Muscle of back (tissue), 3 donors: ENCODE measurements at regions not wholly inside any gene's neighbourhood (a gene's known extent, or its start where the extent isn't known, plus 50 kb on each side); places are given as distances from the start of the nearest gene placed in this dataset.
A peak's percentile ranks its signal among the peaks of the same experiment; 100 is the strongest.

Experiments used
- DNase-seq, 3 donors: peaks; one replicate each; pipeline versions ENCODE4 v3.0.0 to v3.0.0-alpha.2; 2013

DNA sequence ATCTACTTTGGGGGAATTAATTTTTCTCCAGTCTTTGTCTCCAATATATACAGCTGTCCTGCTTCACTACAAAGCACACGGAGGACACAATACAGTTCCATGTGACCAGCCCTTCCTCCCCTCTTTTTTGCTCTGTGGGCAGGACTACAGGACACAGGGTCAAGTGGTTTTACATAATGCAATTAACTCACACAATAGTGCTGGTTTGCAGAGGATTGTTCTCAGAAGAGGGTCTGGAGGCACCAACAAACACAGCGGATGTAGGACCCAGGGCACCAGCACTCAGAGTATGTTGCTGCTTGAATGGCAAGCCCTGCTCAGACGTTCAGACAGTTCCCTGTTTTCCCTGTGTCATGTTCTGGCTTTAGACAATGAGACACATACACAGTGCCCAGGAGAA is 52.0 kb upstream of the NPTX2 start:
- DNase-seq, result no peak

DNA sequence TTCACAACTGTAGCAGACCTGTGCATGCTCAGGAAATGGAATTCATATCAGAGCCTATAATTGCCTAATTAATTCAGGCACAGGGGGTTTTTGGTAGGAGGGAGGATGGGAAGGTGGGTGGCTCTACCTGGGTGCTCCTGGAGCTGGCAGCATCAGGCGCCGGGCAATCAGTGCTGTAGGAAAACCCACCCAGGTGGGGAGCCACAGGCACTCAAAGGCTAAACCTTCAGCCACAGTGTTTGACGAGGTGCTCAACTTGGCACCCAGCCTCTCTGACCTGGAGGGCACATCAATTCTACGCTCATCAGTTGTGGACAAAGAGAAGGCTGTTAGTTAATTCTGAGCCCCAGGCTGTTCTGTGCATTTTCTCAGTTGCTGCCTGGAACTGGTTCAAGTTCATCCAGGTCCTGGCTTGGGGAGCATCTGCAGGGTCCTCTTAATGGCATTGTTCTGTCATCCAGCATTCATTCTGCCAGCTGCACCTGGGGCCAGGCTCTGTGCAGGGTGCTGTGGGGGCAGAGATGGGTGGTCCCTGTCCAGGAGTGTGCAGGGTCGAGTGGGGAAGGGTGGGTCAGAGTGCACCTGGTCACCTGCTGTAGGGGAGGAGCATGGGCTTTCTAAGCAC is 54.1 kb upstream of the NPTX2 start:
- no peak for DNase-seq

DNA sequence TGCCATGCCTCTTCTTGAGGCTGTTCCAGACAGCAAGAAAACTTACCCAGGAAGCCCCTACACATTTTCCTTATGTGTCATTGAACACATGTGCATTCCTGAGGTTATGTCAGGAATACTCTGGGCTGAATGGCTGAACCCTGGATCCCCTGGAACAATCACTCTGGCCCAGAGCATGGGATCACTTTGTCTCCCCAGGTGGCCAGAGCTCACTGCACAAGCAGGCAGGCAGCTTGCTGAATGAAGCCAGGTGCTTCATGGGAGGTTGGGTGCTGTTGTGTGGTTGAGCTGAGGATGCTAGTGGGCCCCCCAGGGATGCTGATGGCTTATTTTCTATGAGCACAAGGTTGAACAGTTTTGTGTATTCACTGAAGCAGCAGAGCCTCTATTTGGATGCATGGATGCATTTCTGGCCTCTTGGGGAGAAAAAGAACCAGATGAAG is 54.7 kb upstream of the NPTX2 start:
- no peak for DNase-seq

DNA sequence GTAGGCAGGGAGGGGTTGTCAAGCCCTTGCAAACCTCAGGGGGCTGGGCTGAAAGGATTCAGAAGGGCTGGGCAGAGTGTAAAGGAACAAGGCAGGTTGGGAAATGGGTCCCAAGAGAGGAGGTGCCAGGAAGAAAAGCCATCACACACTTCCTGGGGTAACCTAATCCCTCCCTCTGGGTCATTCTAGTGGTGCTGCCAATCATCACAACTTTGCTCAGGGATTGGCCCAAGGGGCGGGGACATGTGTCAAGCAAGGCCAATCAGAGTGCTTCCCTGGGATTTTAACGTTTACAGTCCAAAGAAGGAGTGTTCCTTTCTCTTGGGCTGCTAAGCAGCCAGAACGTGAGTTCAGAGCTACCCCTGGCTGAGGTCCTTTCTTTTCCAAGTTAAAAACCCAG is 57.1 kb upstream of the NPTX2 start:
- DNase-seq, result no peak

DNA sequence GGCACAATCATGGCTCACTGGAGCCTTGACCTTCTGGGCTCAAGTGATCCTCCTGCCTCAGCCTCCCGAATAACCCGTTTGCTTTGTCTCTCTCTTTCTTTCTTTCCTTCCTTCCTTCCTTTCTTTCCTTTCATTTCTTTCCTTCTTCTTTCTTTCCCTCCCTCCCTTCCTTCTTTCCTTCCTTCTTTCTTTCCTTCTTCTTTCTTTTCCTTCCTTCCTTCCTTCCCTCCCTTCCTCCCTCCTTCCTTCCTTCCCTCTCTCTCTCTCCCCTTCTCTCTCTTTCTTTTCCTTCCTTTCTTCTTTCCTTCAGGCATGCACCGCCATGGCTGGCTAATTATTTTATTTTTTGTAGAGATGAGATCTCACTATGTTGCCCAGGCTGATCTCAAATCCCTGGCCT is 57.9 kb upstream of the NPTX2 start:
- DNase-seq, result no peak

DNA sequence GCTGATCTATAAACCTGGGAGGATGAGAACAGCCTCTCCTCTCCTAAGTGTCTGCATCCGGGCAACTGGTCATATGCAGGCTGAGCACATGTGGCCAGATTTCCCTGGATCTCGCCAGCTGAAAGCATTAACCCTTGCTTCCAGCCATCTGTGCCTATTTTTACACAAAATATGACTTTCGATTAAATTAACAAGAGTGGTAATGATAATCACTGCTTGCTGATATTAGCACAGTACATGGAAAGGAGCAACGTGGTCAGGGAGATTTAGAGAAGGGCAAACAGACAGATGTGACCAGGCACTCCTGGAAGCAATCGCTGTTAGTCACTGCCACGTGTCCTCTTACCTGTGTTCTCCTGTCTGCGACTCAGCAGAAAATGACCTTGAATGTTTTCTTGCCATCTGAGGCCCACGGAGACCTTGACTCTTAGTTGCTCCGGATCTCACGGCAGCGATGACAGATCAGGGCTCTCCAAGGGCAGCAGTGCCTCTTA is 59.5 kb upstream of the NPTX2 start:
- no peak for DNase-seq

DNA sequence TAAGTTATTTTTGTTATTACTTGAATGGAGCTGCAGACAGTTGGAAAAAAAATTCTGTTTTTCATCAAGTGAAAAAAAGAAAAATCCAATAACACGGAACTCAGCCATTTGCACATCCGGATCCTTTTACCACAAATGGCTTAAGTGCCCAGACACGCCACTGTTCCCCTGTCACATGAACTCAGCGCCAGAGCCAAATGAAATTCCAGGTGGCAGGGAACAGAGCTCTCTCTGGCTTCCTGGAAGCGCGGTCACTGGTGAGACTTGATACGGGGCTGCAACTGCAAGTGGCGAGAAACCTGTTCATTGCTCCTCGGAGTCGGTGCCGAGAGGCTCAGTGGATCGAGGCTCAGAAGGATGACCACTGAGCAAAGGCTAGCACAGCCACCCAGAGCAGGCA is 60.8 kb upstream of the NPTX2 start:
- DNase-seq, result no peak

DNA sequence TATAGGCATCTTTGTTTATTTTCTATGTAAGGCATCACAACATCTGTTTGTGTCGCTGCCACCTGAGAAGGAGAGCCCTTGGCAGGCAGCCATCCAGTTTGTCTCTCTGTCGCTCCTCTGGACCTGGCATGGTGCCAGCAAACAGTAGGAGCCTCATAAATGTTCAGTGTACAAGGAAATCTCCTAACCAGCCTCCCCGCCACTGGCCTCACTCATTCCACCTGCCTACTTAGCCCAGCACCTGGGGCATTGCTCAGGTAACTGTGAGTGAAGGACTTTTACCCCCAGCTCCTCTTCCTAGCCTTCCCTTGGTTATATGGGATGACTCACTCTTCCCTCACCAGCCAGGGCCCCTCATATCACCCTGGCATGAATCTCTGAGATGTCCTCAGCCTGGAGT is 61.7 kb upstream of the NPTX2 start:
- no peak for DNase-seq

DNA sequence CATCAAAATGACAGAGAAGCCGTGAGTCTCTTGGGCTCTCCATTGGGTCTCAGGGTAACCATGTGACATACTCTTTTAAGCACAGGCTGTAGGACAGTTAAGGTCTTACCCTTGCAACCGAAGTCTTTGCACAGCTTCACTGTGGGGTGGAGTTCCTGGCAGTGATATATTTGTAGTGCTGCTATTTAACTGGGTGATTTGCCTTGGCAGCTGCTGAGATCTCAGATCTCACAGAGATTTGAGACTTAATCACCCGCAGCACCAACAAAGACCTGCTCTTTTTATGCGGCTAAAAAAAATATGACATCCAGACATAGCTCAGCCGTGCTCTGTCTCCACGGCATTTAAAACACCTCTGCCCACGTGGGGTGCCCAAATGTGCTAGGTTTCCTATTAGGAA is 63.4 kb upstream of the NPTX2 start:
- no peak for DNase-seq

DNA sequence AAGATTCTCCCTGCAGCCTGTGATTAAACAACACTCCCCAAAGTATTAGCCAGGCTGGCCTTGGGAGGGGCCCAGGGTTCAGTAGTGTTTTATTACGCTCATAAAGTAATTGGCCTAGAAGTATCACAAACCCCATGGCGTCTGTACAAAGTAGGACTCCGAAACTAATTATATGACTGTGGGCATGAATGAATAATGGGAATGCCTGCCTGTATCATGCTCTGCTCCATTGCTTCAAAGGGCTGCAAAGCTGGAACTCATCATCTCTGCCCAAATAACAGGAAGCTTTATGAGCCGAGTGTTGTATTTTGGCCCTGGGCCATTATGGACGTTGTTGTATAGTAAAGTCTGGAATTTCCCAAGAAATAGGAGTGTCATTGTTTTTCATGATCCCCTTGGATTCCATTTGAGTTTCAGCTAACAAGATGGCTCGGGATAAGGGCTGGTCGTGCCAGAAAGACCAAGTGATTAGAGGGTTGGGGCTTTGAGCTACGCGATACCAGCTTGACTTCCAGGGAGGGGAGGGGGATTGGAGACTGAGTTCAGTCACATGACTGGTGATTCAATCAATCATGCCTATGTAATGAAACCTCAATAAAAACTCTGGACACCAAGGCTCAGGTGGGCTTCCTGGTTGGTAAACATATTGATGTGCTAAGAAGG is 65.3 kb upstream of the NPTX2 start:
- no peak for DNase-seq

DNA sequence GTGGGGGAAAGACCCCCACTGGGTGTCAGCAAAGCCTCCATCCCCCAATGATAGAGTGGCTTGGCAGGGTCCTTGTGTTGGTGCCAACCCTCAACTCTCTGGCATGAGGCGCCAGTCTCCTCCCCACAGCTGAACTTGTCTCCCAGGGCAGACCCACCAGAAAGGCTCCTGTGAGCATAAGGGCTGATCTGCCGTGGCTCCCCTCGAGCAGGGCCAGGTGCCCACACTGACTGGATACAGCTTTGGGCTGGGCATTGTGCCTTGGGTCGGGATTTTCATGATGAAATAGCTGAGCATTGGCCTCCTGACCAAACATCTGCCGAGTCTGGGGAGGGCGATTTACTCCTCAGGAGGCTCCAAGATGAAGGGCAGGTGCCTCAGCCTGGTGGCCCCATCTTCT is 68.1 kb upstream of the NPTX2 start:
- peak in 1 of 3 donors; percentile 22 for DNase-seq

DNA sequence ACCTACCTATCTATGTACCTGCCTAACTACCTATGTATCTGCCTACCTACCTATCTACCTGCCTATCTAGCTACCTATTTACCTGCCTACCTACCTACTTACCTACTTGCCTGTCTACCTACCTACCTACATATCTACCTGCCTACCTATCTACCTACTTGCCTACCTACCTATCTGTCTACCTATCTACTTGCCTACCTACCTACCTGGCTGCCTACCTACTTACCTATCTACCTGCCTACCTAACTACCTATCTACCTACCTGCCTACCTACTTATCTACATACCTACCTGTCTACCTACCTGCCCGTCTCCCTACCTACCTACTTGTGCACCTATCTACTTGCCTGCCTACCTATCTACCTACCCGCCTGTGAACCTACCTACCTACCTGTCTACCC is 68.7 kb upstream of the NPTX2 start:
- no peak for DNase-seq

DNA sequence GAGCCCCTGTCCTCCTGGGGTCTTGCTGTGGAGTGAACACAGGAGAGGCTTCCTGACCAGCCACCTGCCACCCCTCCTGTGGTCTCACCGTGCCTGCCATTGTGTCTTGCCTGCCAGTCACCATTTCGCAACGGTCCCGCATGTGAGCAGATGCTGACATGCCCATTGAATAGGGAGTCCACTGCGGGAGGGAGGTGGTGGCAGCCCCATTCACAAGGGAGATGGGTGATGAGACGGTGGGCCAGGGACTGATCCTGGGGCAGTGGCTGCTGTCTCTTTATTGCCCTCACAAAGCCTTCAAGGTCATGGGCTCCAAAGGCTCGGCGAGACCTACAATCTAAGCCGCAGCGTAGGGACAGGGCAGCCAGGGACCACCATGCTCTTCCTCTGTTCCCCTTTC is 76.0 kb upstream of the NPTX2 start:
- no peak for DNase-seq

DNA sequence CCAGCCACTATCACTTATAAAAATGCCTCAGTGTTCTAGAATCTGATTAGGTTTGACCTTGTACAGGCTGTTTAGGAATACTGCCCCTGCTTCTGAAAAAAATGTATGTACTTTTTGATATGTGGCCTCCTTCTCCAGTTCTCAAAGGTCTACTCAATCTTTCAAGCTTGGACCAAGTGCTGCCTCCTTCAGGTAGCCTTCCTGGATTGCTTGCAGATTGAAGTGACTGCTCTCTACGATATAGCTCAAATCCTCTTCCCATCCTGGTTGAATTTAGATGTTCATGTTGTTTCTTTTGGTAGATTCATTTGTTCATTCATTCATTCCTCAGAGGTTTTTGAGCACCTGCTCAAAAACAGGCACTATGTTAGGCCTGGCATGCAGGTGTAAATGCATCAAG is 77.2 kb upstream of the NPTX2 start:
- no peak for DNase-seq

DNA sequence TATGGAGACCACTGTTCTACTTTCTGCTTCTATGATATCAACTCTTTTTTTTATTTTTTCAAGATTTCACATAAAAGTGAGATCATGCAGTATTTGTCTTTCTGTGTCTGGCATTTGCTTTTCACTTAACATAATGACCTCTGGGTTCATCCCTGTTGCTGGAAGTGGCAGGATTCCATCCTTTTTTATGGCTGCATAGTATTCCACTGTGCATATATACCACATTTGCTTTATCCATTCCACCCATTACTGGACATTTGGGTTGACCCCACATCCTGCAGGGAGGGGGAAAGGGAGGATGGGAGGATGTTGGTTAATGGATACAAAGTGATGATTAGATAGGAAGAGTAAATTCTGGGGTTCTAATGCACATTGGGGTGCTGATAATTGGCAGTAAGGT is 80.3 kb upstream of the NPTX2 start:
- DNase-seq, result no peak

DNA sequence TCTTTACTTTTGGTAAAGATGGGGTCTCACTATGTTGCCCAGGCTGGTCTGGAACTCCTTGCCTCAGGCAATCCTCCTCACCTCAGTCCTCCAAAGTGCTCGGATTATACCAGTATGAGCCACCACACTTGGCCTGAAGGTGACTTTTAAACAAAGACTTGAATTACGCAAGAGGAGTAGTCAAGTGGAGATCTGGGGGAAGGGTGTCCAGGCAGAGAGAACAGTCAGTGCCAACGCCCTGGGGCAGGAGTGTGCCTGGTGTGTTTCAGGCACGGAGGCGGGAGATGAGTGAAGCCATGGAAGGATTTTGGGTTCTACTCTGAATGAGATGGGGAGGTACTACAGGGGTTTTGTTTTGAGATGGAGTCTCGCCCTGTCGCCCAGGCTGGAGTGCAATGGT is 82.6 kb upstream of the NPTX2 start:
- no peak for DNase-seq

DNA sequence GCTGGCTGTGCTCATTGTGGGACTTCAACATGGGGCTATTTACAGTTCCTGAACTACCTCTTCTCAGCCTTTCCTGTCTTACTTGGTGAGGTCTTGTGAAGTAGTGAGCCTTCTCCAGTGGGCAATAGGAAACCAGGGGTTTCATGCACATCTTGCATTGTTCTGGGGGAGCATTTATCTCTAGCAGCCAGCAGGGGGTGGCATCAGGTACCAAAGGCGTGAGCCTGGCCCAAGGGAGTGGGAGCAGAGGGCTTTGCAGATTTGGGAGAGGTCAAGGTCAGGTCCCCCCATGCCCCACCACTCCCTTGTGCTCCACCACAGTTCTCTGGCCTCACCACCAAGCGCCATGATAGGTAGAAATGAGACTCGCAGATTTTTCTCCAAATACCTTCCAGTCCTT is 85.4 kb upstream of the NPTX2 start:
- DNase-seq, result no peak

DNA sequence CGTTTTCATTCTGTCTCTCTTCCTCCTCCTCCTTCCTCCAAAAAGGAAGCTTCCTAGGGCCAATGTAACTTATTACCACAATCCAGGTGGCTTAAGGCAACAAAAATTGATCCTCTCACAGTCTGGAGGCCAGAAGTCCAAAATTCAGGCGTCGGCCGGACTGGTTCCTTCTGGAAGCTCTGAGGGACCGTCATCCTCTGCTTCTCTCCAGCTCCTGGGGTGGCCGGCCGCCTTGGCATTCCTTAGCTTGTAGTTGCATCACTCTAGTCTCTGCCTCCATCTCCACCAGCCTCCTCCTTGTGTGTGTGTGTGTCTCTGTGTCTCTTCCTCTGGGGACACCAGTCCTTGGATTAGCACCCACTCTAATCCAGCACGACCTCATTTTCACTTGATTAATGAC is 89.0 kb upstream of the NPTX2 start:
- no peak for DNase-seq

DNA sequence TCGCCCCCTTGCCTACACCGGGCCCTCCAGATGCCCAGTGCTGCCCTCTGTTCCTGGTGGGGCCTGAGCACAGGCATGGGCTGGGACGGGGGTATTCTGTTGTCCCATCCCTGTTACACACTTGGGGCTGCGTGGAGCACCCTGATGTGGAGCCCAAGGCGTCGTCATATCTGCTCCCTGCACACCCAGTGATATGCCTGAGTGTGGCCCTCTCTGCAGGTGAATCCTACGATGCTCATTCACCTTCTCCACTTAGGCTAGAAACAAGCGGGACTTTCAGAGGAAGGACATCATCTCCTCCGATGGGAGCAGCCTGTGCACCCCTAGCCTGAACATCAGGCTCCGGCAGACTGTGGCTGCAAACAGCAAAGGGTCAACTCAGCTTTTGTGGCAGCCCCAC is 91.0 kb upstream of the NPTX2 start:
- no peak for DNase-seq

DNA sequence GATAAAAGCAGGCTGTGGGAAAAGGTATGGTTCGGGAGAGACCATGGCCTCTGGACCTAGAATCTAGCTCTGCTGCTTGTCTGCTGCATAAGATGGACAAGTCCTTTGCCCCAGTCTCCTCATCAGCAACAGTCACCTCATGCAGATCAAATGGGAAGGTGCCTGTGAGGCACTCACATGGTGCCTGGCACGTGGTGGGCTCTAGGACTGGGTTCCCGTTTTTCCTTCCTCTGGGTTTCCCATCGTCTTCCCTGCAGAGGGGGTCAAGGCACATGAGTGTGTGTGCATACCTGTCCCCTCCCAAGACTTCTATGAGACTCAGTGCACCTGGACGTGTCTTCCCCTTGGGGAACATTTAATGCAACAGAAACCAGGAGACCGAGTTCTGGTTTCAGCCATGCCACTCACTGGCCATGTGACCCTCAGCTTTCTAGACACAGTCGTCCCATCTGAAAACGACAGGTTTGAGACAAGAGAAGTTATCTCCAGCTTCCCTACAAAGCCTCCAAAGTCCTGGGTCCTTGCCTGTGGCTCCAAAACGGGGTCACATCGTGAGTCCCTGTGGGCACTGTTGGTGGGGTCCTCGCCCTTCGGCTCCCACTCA is 95.9 kb upstream of the NPTX2 start:
- DNase-seq, result no peak

DNA sequence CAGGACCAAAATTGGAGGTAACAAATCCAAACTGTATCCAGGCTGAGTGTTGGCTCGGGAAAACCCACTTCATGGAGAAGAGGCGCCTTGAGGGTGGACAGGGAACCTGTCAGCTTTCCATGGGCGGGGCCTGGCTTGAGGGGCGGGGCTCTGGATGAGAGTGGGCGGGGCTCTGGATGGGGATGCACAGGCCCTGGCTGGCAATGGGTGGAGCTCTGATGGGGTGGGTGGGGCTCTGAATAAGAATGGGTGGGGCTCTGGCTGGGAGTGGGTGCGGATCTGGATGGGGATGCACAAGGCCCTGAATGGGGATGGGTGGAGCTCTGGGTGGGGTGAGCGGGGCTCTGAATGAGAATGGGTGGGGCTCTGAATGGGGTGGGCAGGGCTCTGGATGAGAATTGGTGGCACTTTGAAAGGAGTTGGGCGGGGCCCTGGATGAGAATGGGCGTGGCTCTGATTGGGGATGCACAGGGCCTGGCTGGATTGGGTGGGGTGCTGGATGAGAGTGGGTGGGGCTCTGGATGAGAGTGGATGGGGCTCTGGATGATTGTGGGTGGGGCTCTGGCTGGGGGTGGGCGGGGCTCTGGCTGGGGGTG is 96.6 kb upstream of the NPTX2 start:
- DNase-seq, result no peak

DNA sequence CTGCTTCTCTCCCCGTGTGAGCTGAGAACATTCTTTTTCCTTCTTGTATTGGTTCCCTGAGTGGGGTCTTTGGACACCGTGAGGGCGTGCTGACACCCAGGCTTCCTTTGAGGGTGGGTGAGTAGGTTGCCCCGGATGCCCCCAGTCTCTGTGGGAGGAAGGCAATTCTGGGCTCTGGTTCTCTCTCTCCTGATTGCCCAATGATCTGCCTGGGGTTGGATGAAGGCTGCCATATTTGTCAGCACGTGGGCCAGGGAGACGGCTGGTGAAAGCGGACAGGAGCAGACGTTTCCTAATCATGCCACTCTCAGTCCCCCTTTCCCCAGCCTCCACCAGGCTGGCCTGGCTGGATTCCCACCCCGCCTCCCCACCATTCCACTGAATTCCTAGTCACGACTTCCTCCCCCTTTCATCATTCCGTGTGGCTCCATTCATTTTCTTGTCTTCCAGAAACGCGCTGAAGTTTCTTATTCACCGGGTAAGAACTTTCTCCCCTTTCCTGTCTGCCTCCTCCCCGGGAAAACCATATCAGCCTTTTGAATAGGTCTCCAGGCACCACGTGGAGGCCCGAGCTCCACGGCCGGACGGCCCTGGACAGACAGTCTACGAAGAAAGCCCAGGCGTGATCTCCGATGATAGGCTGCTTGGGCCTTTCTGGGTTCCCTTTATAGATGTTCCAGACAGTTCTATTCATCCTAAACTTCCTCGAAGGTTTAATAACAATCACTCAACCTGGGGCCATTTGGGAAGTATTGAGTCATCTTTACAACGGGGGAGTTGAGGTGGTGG is 98.7 kb upstream of the NPTX2 start:
- no peak for DNase-seq
